HG02943 (cell line): ENCODE measurements at regions not wholly inside any gene's neighbourhood (a gene's known extent, or its start where the extent isn't known, plus 50 kb on each side); places are given as distances from the start of the nearest gene placed in this dataset.

Source experiments
- ATAC-seq: cut with Tn5 transposase; IDR thresholded peaks from one replicate; pipeline ENCODE4 v1.9.1; 2021; ENCODE audit warnings: mild to moderate bottlenecking, low read depth, moderate library complexity; ENCODE audit not compliant: unreplicated experiment

DNA sequence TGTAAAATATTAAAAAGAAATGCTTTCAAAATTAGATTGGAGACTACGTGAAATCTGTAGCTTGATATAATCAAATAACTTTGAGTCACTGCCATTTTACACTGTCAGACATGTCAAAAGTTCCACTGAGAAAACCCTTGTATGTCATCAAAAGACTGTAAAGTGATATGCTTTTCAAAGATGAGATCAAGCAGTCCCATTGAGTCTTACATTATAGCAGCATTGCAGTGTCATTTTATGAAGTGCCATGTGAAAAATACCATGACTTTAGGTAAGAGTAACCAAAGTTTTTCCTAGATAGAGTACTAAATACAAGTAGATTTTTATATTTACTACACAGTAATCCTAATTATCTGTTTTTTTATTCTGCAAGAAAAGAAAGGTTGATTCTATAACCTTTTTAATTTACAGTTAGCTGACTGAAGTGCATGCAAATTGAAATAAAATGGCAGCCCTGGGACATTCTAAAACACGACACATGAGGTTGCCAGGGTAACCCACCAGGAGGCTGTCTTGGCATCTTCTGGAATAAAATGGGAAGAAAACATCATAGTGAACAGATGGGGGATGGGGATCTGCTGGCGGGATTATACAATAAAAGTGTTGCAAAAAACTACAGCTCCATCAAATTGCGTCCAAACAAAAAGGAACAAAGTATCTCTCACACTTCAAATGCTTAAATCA, 91.3 kb upstream of the TMEM106B start:
- ATAC-seq, result no peak

GRCh38 chr7:12120632-12121031, 90.5 kb upstream of the TMEM106B start:
- no peak for ATAC-seq

DNA sequence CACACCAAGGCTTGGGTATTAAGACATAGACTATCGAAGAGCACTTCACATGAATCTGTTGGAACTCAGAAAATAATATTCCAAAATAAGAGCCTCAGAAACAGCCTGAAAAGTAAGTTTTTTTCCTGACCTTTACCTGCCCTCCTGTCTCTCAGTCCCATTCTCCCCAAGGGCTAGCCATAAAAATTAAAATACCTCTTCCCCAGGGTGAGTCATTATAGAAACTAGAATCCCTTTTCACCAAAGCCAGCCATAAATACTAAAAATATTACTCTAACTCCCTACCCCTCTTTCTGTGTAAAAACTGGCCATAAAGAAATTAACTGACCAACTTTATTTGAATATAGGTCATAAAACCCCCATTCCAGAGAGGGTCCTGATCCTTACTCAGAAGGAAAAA, 87.9 kb upstream of the TMEM106B start:
- no peak for ATAC-seq

GRCh38 chr7:12124028-12124427, 87.1 kb upstream of the TMEM106B start:
- ATAC-seq, result no peak

DNA sequence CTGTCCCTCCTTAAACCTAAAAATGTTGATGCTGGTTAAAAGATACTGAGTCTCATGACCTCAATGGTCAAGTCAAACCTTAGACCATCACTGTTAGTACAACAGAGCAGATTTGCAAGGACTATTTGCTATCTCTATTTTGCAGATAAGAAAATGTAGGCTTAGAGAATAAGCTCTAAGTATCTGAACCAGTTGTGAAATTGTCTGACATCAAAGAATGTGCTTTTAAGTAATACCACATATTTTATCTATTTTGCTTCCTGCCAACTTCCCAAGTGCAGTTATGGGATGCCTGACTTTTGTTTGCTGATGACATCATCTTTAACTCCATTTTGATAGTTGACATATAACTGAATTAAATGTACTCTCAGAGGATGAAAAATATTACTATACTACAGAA, 83.6 kb upstream of the TMEM106B start:
- no peak for ATAC-seq

- ATAC-seq, result no peak
These were observed 80.5 kb upstream of the TMEM106B start for GRCh38 chr7:12130609-12131008.

DNA sequence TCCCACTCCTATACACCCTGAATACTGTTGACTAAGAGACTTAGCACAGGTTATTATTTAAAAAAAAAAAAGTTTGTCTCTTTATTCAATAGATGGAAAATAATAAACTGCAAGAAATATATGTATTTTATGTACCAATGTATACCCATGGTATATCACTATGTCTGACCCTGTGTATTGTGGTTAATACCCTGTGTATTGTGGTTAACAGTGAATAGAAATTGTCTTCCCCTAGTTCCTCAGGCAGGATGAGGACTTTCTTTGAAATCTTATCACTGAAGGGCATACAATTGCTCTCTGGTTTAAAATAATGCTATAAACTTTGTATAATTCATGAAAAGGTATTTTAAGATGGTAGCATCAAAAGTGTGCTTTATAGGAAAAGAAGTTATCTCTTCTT, 80.0 kb upstream of the TMEM106B start:
- no peak for ATAC-seq

DNA sequence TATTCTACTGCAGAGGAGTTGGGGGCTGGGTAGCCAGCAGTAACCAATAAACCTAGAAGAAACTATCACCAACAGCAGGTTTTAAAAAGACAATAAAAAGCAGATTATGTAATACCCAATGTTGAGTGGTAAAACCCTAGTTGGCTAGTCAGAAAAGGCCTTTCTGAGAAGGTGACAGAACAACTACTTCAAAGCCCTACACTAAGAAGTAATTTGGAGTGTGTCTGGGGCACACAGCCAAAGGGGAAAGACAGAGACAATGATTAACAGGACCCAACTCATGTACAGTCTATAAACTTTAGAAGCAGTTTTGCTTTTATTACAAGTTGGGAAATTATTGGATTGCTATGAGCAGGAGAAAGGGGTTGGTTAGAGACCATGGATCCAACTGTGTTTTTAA, 77.2 kb upstream of the TMEM106B start:
- no peak for ATAC-seq

DNA sequence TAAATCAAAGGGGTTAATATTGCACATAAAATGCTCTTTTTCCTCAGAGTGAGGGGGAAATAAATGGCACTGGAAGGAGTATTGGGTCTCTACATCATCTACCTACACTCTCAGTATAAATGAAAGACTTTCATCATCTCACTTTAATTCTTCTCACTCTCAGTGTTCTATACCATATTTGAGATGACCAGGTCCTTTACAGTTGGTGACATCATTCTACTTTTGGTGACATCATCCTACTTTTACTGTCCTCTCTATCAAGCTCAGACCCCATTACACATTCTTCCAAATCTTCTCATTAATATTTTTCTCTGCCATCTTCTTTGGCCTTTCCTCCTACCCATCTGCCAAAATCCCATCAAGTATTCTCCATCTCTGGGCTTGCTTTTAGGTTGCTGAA, 74.6 kb upstream of the TMEM106B start:
- no peak for ATAC-seq

GRCh38 chr7:12137283-12137682, 73.8 kb upstream of the TMEM106B start:
- no peak for ATAC-seq

GRCh38 chr7:12138421-12138820, 72.7 kb upstream of the TMEM106B start:
- no peak for ATAC-seq

GRCh38 chr7:12139416-12139815, 71.7 kb upstream of the TMEM106B start:
- ATAC-seq, result no peak

DNA sequence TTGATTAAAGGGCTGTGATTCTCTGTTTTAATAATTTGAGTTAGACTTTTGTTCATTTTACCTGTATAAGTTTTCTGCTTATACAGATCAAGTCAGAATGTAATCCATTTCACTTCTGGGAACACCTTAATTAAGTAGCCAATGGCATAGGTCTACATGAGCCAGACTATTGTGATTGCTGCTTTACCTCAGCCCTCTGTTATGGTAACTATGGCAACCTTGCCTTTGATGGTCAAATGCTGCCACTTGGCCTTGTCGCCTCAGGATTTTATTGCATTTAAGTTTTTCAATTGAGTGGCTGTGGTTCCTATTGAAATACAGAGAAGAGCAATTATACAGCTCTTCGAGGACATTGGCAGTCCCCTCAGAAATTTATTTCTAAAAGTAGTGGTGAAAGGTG, 64.3 kb upstream of the TMEM106B start:
- ATAC-seq, result no peak

GRCh38 chr7:12152196-12152918, 58.7 kb upstream of the TMEM106B start:
- no peak for ATAC-seq

DNA sequence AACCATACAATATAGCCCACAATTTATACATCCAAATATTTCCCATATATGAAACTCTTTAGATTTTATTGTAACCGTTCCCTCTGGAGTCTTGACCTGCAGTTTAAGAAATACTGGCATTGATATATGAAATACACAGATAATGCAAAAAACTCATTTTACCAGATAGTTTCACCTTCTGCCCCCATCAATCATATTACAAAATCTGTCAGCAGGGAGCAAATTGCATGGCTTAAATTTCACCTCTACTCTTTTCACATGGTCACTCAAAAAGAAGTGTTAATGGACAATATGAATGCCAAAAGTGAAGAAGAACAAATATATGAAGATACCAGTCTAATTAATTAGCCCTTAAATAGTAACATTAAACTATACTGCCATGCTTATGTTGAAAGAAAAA, 57.0 kb upstream of the TMEM106B start:
- ATAC-seq, result no peak

- no peak for ATAC-seq
These were observed 53.6 kb upstream of the TMEM106B start for GRCh38 chr7:12157517-12157916.

DNA sequence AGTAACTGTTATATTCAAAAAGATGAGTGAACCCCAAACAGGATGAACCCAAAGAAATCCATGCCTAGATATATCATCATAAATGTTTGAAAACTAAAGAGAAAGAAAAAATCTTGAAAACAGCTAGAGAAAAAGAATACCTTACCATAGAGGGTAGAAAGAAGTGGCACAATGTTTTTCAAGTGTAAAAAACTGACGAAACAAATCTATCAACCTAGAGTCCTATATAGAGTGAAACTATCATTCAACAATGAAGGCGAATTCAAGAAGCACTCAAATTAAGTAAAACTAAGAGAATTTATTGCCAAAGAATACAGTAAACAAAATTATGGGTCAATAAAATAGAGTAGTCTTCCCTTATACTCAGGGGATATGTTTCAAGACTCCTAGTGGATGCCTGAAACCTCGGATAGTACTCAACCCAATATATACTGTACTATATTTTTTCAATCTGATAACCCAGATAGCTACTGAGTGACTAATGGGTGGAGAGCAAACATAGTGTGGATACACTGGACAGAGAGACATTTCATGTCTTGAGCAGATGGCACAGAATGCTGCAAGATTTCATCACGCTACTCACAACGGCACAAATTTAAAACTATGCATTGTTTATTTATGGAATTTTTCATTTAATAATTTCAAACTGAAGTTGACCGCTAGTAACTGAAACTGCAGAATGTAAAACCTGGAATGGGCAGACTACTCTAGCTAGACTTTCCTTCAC, 52.6 kb upstream of the TMEM106B start:
- ATAC-seq, result no peak

DNA sequence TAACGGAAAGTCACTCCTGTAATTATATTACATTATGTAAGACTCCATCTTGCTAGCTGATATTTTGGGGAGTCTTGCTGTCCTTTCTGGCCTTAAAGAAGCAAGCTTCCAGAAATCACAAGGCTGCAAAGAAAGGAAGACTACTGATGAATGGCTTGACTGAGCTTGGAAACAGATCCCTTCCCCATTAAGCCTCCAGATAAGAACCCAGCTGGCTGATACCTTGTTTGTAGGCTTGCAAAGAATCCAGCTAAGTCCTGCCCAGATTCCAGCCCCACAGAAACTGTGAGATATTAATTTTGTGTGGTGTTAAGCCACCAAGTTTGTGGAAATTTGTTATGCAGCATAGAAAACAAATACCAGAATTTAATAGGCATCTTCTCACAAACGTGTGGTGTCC, 49.9 kb upstream of the TMEM106B start:
- no peak for ATAC-seq
